Esophagus muscularis mucosa (tissue), 4 donors: ENCODE measurements at regions not wholly inside any gene's neighbourhood (a gene's known extent, or its start where the extent isn't known, plus 50 kb on each side); places are given as distances from the start of the nearest gene placed in this dataset.

Experiments used
- CTCF ChIP-seq, 3 experiments: fragments of 200-600 bp in 2 of 3; fragments of 450-650 bp in 1 of 3; sonication (generic) in 2 of 3; IDR thresholded peaks; one replicate each; pipeline ENCODE4 v1.5.1; 2017 to 2019; ENCODE audit warnings: antibody characterized with exemption in 3 of 3, mild to moderate bottlenecking in 2 of 3, moderate library complexity in 1 of 3
- EP300 ChIP-seq: sonication (generic); formaldehyde crosslinking; IDR thresholded peaks from one replicate; pipeline ENCODE4 v1.6.1; 2017; ENCODE audit warnings: antibody characterized with exemption
- POLR2A ChIP-seq: fragments of 450-650 bp; IDR thresholded peaks from one replicate; pipeline ENCODE4 v1.6.1; 2017; ENCODE audit warnings: antibody characterized with exemption, moderate library complexity, mild to moderate bottlenecking, low read depth
- POLR2AphosphoS5 ChIP-seq, 2 donors: sonication (generic); formaldehyde crosslinking; IDR thresholded peaks; one replicate each; pipeline ENCODE4 v1.6.1; 2017; ENCODE audit warnings: antibody characterized with exemption in 2 of 2

GRCh38 chr1:50318428-50318827, 104.8 kb downstream of the DMRTA2 start:
- TF ChIP-seq CTCF (IDR thresholded peaks at IDR 0.05) = no peak
- no peak for TF ChIP-seq POLR2AphosphoS5 (IDR thresholded peaks at IDR 0.05)
- TF ChIP-seq POLR2A = no peak
- TF ChIP-seq EP300 = no peak
